ENCODE measurements at regions not wholly inside any gene's neighbourhood (a gene's known extent, or its start where the extent isn't known, plus 50 kb on each side); places are given as distances from the start of the nearest gene placed in this dataset.

DNA sequence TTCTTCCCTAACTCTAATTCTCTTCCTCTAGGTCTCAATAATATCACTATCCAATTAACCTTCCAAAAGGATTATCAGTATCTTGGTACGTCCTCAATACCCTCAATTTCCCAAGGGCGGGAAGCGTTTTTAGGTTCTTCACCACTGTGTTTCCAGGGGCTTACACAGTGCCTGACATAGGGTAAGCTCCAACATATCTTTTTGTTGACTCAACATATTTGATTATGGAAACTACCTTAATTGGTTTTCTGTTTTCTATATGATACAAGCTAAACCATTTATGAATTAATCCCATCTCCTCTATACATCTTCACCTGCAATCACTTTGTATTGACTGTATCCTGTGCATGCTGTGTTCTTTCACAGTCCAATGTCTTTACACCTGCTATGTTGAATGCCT is 987.3 kb downstream of the GRID1 start:
- no peaks in the 10 kb centered on the region for H4K20me1 ChIP-seq (ENCODE audit: insufficient read depth)
- H3K4me2 ChIP-seq: no peak overlapping the region
- H3K4me1 ChIP-seq (ENCODE audit: low read depth, poor library complexity, severe bottlenecking): no peaks in the 10 kb centered on the region
- H3K4me3 ChIP-seq (IDR thresholded peaks at IDR 0.05; ENCODE audit: insufficient read depth, low read depth, low read length): no peak overlapping the region
- no peaks in the 10 kb centered on the region for H3K36me3 ChIP-seq (ENCODE audit: insufficient read depth)
- TF ChIP-seq, protein P1, sequence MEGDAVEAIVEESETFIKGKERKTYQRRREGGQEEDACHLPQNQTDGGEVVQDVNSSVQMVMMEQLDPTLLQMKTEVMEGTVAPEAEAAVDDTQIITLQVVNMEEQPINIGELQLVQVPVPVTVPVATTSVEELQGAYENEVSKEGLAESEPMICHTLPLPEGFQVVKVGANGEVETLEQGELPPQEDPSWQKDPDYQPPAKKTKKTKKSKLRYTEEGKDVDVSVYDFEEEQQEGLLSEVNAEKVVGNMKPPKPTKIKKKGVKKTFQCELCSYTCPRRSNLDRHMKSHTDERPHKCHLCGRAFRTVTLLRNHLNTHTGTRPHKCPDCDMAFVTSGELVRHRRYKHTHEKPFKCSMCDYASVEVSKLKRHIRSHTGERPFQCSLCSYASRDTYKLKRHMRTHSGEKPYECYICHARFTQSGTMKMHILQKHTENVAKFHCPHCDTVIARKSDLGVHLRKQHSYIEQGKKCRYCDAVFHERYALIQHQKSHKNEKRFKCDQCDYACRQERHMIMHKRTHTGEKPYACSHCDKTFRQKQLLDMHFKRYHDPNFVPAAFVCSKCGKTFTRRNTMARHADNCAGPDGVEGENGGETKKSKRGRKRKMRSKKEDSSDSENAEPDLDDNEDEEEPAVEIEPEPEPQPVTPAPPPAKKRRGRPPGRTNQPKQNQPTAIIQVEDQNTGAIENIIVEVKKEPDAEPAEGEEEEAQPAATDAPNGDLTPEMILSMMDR (conservative IDR thresholded peaks at IDR 0.05; ENCODE audit: low read depth, low read length): no peak
- H3K79me2 ChIP-seq (ENCODE audit: insufficient read depth, low read depth): no peaks in the 10 kb centered on the region
- H3K9ac ChIP-seq: no peak overlapping the region
- no peak overlapping the region for H2AFZ ChIP-seq (ENCODE audit: low read depth)
- no peaks in the 10 kb centered on the region for H3K27me3 ChIP-seq (ENCODE audit: insufficient read depth, low read depth)
- no peak overlapping the region for H3K27ac ChIP-seq

DNA sequence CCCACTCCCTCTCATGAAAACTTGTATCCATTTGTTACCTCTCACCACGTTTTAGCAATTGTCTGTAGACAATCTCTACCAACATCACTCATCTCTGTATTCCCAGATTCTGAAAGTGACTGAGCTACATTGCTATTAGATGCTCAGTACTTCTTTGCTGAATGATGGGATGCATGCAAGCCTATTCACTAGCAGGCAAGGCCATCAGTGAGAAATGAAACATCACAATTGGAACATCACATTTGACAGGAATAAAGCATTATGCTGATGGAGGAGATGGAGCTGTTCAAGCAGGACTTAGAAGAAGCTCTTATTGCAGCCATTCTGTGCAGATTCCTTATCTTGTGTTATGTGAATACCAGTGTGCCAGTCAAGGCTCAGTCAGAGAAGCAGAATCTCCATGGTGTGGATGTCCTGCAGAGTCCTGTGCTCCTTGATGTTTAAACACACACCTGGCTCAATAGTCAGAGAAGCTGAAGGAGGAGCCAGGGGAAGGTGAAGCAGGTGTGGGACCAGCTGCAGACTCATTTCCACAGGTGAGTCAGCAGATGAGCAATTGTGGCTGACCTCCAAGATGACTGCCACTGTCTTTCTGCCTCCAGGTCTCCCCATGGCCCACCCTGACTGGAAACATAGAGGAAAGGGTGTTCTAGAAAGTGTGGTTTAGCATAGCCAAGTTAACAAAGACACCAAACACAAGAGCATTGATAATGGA is 965.5 kb downstream of the GRID1 start:
- no peak overlapping the region for H3K4me3 ChIP-seq (IDR thresholded peaks at IDR 0.05; ENCODE audit: insufficient read depth, low read depth, low read length)
- H4K20me1 ChIP-seq (ENCODE audit: insufficient read depth): no peaks in the 10 kb centered on the region
- H3K27me3 ChIP-seq (ENCODE audit: insufficient read depth, low read depth): no peaks in the 10 kb centered on the region
- no peaks in the 10 kb centered on the region for H3K36me3 ChIP-seq (ENCODE audit: insufficient read depth)
- H3K4me1 ChIP-seq (ENCODE audit: low read depth, poor library complexity, severe bottlenecking): no peaks in the 10 kb centered on the region
- H3K9ac ChIP-seq: no peak overlapping the region
- no peak overlapping the region for H3K27ac ChIP-seq
- TF ChIP-seq, protein P1 (conservative IDR thresholded peaks at IDR 0.05; ENCODE audit: low read depth, low read length): no peak
- H3K4me2 ChIP-seq: no peak overlapping the region
- H3K79me2 ChIP-seq (ENCODE audit: insufficient read depth, low read depth): no peaks in the 10 kb centered on the region
- no peak overlapping the region for H2AFZ ChIP-seq (ENCODE audit: low read depth)

DNA sequence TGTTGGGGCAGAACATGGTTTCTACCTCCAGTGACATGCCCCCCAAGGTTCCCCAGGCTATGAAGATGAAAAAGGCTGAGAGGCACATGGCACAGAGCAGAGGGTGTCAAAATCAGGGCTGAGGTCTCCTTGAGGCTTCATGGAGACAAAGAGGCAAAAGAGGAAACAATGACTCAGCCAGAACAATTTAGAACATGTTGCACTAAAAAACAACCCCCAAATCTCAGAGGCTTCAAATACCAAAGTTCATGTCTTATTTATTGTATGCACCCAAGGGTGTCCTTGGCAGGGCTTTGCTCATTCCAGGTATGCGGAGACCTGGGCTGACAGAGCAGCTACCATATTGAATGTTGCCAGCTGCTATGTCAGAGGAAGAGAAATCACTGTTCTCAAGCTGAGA is 964.1 kb downstream of the GRID1 start:
- no peaks in the 10 kb centered on the region for H3K36me3 ChIP-seq (ENCODE audit: insufficient read depth)
- H3K9ac ChIP-seq: no peak overlapping the region
- H2AFZ ChIP-seq (ENCODE audit: low read depth): no peak overlapping the region
- H3K27me3 ChIP-seq (ENCODE audit: insufficient read depth, low read depth): no peaks in the 10 kb centered on the region
- no peak overlapping the region for H3K4me3 ChIP-seq (IDR thresholded peaks at IDR 0.05; ENCODE audit: insufficient read depth, low read depth, low read length)
- H4K20me1 ChIP-seq (ENCODE audit: insufficient read depth): no peaks in the 10 kb centered on the region
- no peak overlapping the region for H3K27ac ChIP-seq
- no peaks in the 10 kb centered on the region for H3K4me1 ChIP-seq (ENCODE audit: low read depth, poor library complexity, severe bottlenecking)
- TF ChIP-seq, protein P1 (conservative IDR thresholded peaks at IDR 0.05; ENCODE audit: low read depth, low read length): no peak
- no peaks in the 10 kb centered on the region for H3K79me2 ChIP-seq (ENCODE audit: insufficient read depth, low read depth)
- H3K4me2 ChIP-seq: no peak overlapping the region

DNA sequence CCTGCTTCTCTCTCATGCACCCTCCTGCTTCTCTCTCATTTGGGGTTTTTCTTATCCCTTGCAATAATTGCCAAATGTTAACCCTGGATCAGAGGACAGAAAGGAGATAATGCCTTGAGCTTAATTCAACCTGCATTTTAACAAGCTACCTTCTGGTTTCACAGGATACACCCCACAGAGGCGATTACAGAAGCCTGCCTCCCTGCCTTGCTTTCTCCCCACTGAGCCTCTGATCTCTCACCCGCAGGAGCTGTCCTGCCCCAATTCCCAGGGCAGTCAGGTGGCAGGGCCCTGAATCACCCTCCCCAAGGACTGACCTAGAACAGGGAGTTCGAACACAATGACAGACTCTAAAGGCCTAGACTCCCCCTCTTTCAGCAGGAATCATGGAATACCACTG is 959.5 kb downstream of the GRID1 start:
- H2AFZ ChIP-seq (ENCODE audit: low read depth): no peak overlapping the region
- no peak overlapping the region for H3K4me3 ChIP-seq (IDR thresholded peaks at IDR 0.05; ENCODE audit: insufficient read depth, low read depth, low read length)
- no peaks in the 10 kb centered on the region for H3K79me2 ChIP-seq (ENCODE audit: insufficient read depth, low read depth)
- H3K9ac ChIP-seq: no peak overlapping the region
- H3K27me3 ChIP-seq (ENCODE audit: insufficient read depth, low read depth): no peaks in the 10 kb centered on the region
- no peaks in the 10 kb centered on the region for H4K20me1 ChIP-seq (ENCODE audit: insufficient read depth)
- TF ChIP-seq, protein P1 (conservative IDR thresholded peaks at IDR 0.05; ENCODE audit: low read depth, low read length): no peak
- no peak overlapping the region for H3K4me2 ChIP-seq
- no peaks in the 10 kb centered on the region for H3K4me1 ChIP-seq (ENCODE audit: low read depth, poor library complexity, severe bottlenecking)
- no peak overlapping the region for H3K27ac ChIP-seq
- H3K36me3 ChIP-seq (ENCODE audit: insufficient read depth): no peaks in the 10 kb centered on the region

All from KMS-11 (cell line).